Caki2 (cell line): ENCODE measurements at regions not wholly inside any gene's neighbourhood (a gene's known extent, or its start where the extent isn't known, plus 50 kb on each side); places are given as distances from the start of the nearest gene placed in this dataset.
"Not testable (repeated sequence)": the region's sequence is repeated elsewhere in the genome, so short reads cannot be mapped to it uniquely, and the experiment has no call there.

Experiments
- DNase-seq: peaks from one replicate; pipeline ENCODE4 v3.0.0-alpha.2; 2015; ENCODE audit warnings: low read depth
- in situ Hi-C: cut with HindIII; loops from 2 replicates; pipeline ENCODE4 v1.10.0; 2016; ENCODE audit warnings: low sequenced_read_pairs, low pct_unique_long_range_greater_than_20kb, mixed read lengths

DNA sequence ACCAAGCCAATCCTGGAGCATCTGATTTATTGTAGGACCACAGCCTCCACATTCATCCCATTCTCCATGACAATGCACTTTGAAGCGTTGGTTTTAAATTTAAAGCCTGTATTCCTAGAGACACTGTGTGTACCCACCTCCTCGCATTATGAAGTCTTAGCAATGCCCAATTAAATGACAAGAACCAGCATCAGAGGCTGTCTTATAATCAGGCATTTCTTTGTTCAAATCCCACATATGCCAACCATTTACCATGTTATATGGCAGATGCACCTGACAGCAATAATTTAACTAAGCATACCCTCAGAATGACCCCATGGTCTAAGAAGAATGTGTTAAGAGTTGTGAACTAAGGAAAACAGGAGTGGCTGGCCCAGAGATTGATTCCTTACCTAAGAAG is 188.2 kb downstream of the IPMK start:
- in situ Hi-C loops: no loop called here

DNA sequence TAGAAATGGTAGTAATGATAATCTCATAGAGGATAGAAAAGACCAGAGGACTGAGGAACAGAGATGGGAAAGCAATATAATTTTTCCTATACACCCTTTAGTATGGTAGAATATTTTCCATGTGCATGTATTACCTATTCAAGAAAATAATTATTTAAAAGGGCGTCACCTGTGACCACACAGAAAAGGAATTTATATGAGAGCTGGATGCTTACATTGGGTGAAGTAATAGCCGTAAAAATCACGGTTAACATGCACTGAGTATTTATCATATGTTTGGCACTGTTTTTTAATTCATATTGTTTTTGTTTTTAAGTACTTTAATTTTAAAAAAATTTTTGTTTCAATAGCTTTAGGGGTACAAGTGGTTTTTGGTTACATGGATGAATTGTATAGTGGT is 195.1 kb downstream of the IPMK start:
- in situ Hi-C loops: no loop called here
- no peak for DNase-seq

More for the DNA sequence above, 188.2 kb downstream of the IPMK start:
- no peak for DNase-seq

GRCh38 chr10:58070956-58071355 is 196.7 kb downstream of the IPMK start:
- DNase-seq: no peak
- in situ Hi-C loops: no loop called here

GRCh38 chr10:58068809-58069208 is 198.9 kb downstream of the IPMK start:
- no peak for DNase-seq
- in situ Hi-C loops: no loop called here

DNA sequence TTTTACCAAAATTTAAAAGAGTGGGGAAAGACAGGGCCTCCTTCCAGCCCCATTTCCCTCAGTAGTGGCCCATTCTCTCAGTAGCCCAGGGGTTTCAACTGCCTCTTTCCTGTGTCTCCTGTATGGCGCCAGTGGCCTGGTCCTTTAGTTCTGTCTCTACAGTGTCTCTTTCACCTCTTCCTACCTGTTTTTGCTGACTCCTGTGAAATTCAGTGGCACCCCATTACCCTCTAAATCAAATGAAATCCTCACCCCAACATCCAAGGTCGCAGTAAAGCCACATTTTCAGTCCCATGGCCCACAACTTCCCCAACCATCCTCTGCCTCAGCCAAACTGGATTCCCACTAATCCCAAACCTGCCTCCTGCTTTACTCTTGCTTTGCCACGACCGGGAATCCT is 200.7 kb downstream of the IPMK start:
- in situ Hi-C loops: no loop called here
- DNase-seq: no peak

GRCh38 chr10:58066126-58066525 is 201.6 kb downstream of the IPMK start:
- no peak for DNase-seq
- in situ Hi-C loops: no loop called here

- in situ Hi-C loops: no loop called here
- DNase-seq: no peak
Observed at GRCh38 chr10:58065529-58065815, 202.2 kb downstream of the IPMK start.

DNA sequence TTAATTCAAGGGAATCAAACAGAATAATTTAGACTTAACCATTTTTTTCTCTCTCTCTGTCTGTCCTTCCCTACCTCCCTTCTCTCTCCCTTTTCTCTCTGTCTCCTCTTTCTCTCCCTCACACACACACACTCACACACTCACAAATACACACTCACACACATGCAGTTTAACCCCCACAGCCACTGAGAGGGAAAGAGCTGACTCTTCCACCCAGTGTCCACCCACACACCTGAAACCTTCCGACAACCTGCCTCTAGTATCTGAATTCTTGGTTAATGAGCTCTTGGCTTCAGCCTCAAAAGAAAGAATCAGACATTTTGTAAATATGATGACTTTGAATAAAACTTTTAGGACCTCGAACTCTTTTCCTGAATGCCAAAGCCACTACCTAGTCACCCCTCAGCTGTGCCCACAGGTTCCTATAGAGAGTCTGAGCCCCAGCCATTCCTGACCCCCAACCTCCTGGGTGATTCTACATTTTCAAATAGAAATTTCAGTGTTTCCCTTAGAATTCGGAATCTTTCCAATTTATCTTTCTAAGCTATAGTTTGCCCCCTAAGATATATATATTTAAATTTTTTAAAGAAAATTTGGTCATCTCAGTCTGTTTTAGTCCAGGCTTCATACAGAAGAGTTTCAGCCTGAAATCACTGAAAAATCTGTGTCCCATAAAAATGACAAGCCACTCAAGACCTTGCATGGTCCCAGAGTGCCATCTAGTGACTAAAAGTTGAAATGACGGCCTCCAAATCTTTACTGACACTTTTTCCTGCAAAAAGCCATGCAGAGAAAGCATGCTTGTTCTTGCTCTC is 202.8 kb downstream of the IPMK start:
- DNase-seq: peak; percentile 48
- in situ Hi-C loops: no loop called here

- in situ Hi-C loops: no loop called here
- no peak for DNase-seq
Observed at GRCh38 chr10:58063861-58064480, 203.7 kb downstream of the IPMK start.

GRCh38 chr10:58058683-58059082 is 209.0 kb downstream of the IPMK start:
- DNase-seq, in situ Hi-C loops: not testable (repeated sequence)

DNA sequence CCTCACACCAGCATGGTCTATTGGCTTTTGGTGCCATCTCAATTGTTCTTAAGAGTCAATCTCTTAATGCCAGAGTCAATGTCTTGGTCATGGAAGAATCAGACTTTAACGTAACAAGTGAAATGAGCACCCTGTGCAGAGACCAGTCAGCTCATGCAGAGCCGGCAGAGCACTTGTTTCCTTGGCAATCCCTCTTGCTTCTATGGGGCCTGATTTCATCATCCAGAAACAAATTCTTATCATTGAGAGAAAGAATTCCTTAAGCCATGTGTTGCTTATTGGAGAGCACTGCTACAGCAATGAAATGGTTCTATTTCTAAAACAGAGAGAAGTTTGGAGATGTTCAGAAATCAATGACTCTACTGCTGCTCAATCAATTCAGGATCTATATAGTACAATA is 212.8 kb downstream of the IPMK start:
- in situ Hi-C loops: no loop called here
- DNase-seq: no peak

- in situ Hi-C loops: no loop called here
- no peak for DNase-seq
Observed at GRCh38 chr10:58052772-58053171, 214.9 kb downstream of the IPMK start.

DNA sequence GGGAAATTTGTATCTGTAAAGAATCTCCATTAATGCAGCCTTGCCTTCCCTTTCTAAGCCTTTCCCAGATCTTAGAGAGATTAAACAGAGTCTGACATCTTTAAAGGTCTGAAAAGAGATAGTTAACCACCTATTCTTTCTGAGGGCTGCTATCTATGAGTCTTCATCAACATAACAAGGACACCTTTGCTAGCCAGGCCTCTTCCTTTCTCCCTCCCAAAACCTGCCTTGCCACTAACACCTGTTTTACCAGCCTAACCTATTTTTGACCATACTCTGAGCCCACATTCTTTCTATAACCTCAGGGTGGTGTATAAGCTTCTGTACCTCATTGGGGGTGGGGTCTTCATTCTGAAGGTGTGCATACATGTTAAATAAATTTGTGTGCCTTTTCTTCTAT is 217.1 kb downstream of the IPMK start:
- DNase-seq: no peak
- in situ Hi-C loops: no loop called here

GRCh38 chr10:58048936-58049335 is 218.8 kb downstream of the IPMK start:
- DNase-seq: no peak

GRCh38 chr10:58044072-58044471 is 223.6 kb downstream of the IPMK start:
- DNase-seq: no peak
- in situ Hi-C loops: no loop called here

More at GRCh38 chr10:58048936-58049335, 218.8 kb downstream of the IPMK start:
- in situ Hi-C loops: no loop called here

- in situ Hi-C loops: no loop called here
- no peak for DNase-seq
Observed at GRCh38 chr10:58041901-58042300, 225.8 kb downstream of the IPMK start.

DNA sequence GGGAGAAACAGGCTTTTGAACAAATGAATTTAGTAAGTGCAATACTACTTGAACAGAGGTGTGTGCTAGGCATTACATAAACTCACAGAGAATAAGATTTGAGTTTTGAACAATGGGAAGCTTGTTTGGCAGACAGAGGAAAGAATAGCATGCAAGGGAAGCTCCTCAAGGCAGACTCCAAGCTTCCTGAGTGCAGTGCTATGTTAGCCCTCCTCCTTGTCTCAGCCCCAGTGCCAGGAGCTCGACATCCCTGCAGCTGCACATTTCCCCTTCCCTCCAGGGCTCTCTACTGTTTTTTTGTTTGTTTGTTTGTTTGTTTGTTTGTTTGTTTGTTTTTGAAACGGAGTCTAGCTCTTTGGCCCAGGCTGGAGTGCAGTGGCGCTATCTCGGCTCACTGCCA is 237.5 kb downstream of the IPMK start:
- in situ Hi-C loops: no loop called here
- no peak for DNase-seq

GRCh38 chr10:58028597-58029366 is 238.9 kb downstream of the IPMK start:
- no peak for DNase-seq
- in situ Hi-C loops: no loop called here

DNA sequence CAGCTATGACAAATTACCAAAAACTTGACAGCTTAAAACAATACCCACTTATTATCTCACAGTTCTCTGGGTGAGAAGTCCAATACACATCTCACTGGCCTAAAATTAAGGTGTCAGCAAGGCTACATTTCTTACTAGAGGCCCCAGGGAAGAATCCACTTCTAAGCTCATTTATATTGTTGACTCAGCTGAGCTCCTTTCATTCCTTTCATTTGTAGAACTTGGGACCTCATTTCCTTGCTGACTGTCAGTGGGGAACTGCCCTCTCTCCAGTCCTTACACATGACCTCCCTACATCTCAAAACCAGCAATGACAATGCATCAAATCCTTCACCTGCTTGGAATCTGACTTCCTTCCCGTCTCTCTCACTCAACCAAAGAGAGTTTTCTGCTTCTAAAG is 240.3 kb downstream of the IPMK start:
- no peak for DNase-seq
- in situ Hi-C loops: no loop called here
